ENCODE measurements at regions not wholly inside any gene's neighbourhood (a gene's known extent, or its start where the extent isn't known, plus 50 kb on each side); places are given as distances from the start of the nearest gene placed in this dataset.
"Not testable (repeated sequence)": the region's sequence is repeated elsewhere in the genome, so short reads cannot be mapped to it uniquely, and the experiment has no call there.

GRCh38 chr10:46154683-46155082 is 108.6 kb upstream of the MSMB start:
- TF ChIP-seq, protein P1, sequence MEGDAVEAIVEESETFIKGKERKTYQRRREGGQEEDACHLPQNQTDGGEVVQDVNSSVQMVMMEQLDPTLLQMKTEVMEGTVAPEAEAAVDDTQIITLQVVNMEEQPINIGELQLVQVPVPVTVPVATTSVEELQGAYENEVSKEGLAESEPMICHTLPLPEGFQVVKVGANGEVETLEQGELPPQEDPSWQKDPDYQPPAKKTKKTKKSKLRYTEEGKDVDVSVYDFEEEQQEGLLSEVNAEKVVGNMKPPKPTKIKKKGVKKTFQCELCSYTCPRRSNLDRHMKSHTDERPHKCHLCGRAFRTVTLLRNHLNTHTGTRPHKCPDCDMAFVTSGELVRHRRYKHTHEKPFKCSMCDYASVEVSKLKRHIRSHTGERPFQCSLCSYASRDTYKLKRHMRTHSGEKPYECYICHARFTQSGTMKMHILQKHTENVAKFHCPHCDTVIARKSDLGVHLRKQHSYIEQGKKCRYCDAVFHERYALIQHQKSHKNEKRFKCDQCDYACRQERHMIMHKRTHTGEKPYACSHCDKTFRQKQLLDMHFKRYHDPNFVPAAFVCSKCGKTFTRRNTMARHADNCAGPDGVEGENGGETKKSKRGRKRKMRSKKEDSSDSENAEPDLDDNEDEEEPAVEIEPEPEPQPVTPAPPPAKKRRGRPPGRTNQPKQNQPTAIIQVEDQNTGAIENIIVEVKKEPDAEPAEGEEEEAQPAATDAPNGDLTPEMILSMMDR (conservative IDR thresholded peaks at IDR 0.05; ENCODE audit: low read depth in 2 of 2), result not testable (repeated sequence)
- TF ChIP-seq EZH2 (IDR thresholded peaks at IDR 0.05; ENCODE audit: low read depth, unreplicated experiment); POLR2AphosphoS5 (IDR thresholded peaks at IDR 0.05; ENCODE audit: low read depth); ZNF462 (CRISPR knock-in tag; IDR thresholded peaks at IDR 0.05); CREB1 (CRISPR knock-in tag; IDR thresholded peaks at IDR 0.05; ENCODE audit: low read depth); NANOG (IDR thresholded peaks at IDR 0.05; ENCODE audit: borderline replicate concordance); EZH2phosphoT487 (IDR thresholded peaks at IDR 0.05; ENCODE audit: unreplicated experiment); STAT1 (IDR thresholded peaks at IDR 0.05; ENCODE audit: unreplicated experiment); JUNB (IDR thresholded peaks at IDR 0.05; ENCODE audit: unreplicated experiment); ZNF331 (CRISPR knock-in tag; IDR thresholded peaks at IDR 0.05; ENCODE audit: low read depth): not testable (repeated sequence)
- TF ChIP-seq, protein P2, sequence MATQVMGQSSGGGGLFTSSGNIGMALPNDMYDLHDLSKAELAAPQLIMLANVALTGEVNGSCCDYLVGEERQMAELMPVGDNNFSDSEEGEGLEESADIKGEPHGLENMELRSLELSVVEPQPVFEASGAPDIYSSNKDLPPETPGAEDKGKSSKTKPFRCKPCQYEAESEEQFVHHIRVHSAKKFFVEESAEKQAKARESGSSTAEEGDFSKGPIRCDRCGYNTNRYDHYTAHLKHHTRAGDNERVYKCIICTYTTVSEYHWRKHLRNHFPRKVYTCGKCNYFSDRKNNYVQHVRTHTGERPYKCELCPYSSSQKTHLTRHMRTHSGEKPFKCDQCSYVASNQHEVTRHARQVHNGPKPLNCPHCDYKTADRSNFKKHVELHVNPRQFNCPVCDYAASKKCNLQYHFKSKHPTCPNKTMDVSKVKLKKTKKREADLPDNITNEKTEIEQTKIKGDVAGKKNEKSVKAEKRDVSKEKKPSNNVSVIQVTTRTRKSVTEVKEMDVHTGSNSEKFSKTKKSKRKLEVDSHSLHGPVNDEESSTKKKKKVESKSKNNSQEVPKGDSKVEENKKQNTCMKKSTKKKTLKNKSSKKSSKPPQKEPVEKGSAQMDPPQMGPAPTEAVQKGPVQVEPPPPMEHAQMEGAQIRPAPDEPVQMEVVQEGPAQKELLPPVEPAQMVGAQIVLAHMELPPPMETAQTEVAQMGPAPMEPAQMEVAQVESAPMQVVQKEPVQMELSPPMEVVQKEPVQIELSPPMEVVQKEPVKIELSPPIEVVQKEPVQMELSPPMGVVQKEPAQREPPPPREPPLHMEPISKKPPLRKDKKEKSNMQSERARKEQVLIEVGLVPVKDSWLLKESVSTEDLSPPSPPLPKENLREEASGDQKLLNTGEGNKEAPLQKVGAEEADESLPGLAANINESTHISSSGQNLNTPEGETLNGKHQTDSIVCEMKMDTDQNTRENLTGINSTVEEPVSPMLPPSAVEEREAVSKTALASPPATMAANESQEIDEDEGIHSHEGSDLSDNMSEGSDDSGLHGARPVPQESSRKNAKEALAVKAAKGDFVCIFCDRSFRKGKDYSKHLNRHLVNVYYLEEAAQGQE (IDR thresholded peaks at IDR 0.05; ENCODE audit: unreplicated experiment), result not testable (repeated sequence)
- TF ChIP-seq, protein P3, sequence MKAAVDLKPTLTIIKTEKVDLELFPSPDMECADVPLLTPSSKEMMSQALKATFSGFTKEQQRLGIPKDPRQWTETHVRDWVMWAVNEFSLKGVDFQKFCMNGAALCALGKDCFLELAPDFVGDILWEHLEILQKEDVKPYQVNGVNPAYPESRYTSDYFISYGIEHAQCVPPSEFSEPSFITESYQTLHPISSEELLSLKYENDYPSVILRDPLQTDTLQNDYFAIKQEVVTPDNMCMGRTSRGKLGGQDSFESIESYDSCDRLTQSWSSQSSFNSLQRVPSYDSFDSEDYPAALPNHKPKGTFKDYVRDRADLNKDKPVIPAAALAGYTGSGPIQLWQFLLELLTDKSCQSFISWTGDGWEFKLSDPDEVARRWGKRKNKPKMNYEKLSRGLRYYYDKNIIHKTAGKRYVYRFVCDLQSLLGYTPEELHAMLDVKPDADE (IDR thresholded peaks at IDR 0.05), result not testable (repeated sequence)

Data from GM23338 (cell line).